Stimulated activated CD8-positive, alpha-beta memory T cell treated with anti-CD3 and anti-CD28 coated beads, Interleukin-7, amount 100 ng/mL, for 4 hours (primary cell): ENCODE measurements at regions not wholly inside any gene's neighbourhood (a gene's known extent, or its start where the extent isn't known, plus 50 kb on each side); places are given as distances from the start of the nearest gene placed in this dataset.
"Not testable (repeated sequence)": the region's sequence is repeated elsewhere in the genome, so short reads cannot be mapped to it uniquely, and the experiment has no call there.

Source experiments
- DNase-seq, 2 donors: peaks; one replicate each; pipeline ENCODE4 v3.0.0-alpha.2; 2020; ENCODE audit warnings: low read depth in 2 of 2

- DNase-seq = peak; percentile 50 to 52
Observed at GRCh38 chr14:21846227-21846885, 172.7 kb upstream of the OR4E1 start.

- DNase-seq = no peak
Observed at GRCh38 chr14:21840765-21841164, 167.1 kb upstream of the OR4E1 start.

- DNase-seq = no peak
Observed at GRCh38 chr14:21833836-21834235, 160.2 kb upstream of the OR4E1 start.

GRCh38 chr14:21825845-21826244 is 152.2 kb upstream of the OR4E1 start:
- no peak for DNase-seq

GRCh38 chr14:21825149-21825743 is 151.6 kb upstream of the OR4E1 start:
- peak in 1 of 2 donors; percentile 8 for DNase-seq

- DNase-seq = no peak
Observed at GRCh38 chr14:21822109-21822508, 148.5 kb upstream of the OR4E1 start.

- no peak for DNase-seq
Observed at GRCh38 chr14:21820631-21821030, 147.0 kb upstream of the OR4E1 start.

- DNase-seq = not testable (repeated sequence)
Observed at GRCh38 chr14:21819891-21820290, 146.3 kb upstream of the OR4E1 start.

GRCh38 chr14:21817010-21817409 is 143.4 kb upstream of the OR4E1 start:
- not testable (repeated sequence) for DNase-seq

GRCh38 chr14:21807975-21808374 is 134.4 kb upstream of the OR4E1 start:
- no peak for DNase-seq

- no peak for DNase-seq
Observed at GRCh38 chr14:21804981-21805380, 131.4 kb upstream of the OR4E1 start.

- DNase-seq = no peak
Observed at GRCh38 chr14:21802441-21802840, 128.8 kb upstream of the OR4E1 start.

- no peak for DNase-seq
Observed at GRCh38 chr14:21796916-21797315, 123.3 kb upstream of the OR4E1 start.

- no peak for DNase-seq
Observed at GRCh38 chr14:21795456-21795855, 121.8 kb upstream of the OR4E1 start.

GRCh38 chr14:21791749-21792148 is 118.1 kb upstream of the OR4E1 start:
- no peak for DNase-seq

GRCh38 chr14:21788687-21789086 is 115.1 kb upstream of the OR4E1 start:
- DNase-seq = not testable (repeated sequence)

GRCh38 chr14:21787242-21787641 is 113.6 kb upstream of the OR4E1 start:
- DNase-seq = not testable (repeated sequence)

- no peak for DNase-seq
Observed at GRCh38 chr14:21781543-21781942, 107.9 kb upstream of the OR4E1 start.

- DNase-seq = no peak
Observed at GRCh38 chr14:21780429-21781084, 106.9 kb upstream of the OR4E1 start.

- DNase-seq = no peak
Observed at GRCh38 chr14:21771671-21772070, 98.1 kb upstream of the OR4E1 start.

GRCh38 chr14:21768875-21769257 is 95.2 kb upstream of the OR4E1 start:
- DNase-seq = no peak

GRCh38 chr14:21768116-21768874 is 94.7 kb upstream of the OR4E1 start:
- no peak for DNase-seq
